ENCODE measurements at regions not wholly inside any gene's neighbourhood (a gene's known extent, or its start where the extent isn't known, plus 50 kb on each side); places are given as distances from the start of the nearest gene placed in this dataset.

DNA sequence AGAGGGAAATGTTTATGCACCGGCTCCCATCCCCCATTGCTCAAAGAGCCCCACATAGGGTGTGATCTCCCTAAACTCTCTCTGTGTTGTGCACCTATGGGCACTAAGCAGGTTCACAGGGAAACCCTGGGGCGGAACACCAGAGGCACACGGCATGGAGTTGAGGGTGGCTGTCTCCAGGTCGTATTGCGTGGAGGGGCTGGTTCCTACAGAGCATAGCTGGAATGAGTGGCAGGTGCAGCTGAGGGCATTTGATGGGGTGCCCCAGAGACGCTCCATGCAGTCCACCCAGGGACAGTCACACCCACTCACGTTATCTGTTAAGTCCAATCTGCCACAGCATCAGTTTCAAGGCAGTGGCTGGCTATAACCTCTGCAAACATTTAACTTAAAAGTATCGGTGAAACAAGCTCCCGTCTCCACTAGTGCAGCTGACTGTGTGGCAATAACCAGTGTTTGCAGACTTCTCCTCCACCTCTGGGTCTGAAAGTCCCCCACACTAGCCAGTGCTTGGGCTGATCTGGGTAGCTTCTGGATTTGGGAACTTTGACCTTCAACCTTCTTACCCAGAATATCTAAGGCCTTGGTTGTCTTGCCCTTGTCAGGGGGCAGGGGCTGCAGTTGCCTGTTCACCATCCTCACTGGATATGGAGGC is 249.2 kb upstream of the ZNF32 start:
- no peak for TF ChIP-seq SMC3 (IDR thresholded peaks at IDR 0.05; ENCODE audit: low read depth, low read length)
- TF ChIP-seq, protein P1, sequence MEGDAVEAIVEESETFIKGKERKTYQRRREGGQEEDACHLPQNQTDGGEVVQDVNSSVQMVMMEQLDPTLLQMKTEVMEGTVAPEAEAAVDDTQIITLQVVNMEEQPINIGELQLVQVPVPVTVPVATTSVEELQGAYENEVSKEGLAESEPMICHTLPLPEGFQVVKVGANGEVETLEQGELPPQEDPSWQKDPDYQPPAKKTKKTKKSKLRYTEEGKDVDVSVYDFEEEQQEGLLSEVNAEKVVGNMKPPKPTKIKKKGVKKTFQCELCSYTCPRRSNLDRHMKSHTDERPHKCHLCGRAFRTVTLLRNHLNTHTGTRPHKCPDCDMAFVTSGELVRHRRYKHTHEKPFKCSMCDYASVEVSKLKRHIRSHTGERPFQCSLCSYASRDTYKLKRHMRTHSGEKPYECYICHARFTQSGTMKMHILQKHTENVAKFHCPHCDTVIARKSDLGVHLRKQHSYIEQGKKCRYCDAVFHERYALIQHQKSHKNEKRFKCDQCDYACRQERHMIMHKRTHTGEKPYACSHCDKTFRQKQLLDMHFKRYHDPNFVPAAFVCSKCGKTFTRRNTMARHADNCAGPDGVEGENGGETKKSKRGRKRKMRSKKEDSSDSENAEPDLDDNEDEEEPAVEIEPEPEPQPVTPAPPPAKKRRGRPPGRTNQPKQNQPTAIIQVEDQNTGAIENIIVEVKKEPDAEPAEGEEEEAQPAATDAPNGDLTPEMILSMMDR (IDR thresholded peaks at IDR 0.05), result no peak
- TF ChIP-seq YY1 (IDR thresholded peaks at IDR 0.05; ENCODE audit: low read depth), result no peak
- TF ChIP-seq NRF1 (IDR thresholded peaks at IDR 0.05; ENCODE audit: low read depth, low read length), result no peak
- no peak for TF ChIP-seq MXI1 (IDR thresholded peaks at IDR 0.05; ENCODE audit: low read depth, low read length)
- TF ChIP-seq RAD21 (IDR thresholded peaks at IDR 0.05; ENCODE audit: low read length), result no peak
- no peak for TF ChIP-seq SIN3A (IDR thresholded peaks at IDR 0.05; ENCODE audit: borderline replicate concordance, low read depth, low read length)
- TF ChIP-seq RXRA (IDR thresholded peaks at IDR 0.05; ENCODE audit: borderline replicate concordance, low read depth), result no peak
- TF ChIP-seq, protein P2, sequence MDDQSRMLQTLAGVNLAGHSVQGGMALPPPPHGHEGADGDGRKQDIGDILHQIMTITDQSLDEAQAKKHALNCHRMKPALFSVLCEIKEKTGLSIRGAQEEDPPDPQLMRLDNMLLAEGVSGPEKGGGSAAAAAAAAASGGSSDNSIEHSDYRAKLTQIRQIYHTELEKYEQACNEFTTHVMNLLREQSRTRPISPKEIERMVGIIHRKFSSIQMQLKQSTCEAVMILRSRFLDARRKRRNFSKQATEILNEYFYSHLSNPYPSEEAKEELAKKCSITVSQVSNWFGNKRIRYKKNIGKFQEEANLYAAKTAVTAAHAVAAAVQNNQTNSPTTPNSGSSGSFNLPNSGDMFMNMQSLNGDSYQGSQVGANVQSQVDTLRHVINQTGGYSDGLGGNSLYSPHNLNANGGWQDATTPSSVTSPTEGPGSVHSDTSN (IDR thresholded peaks at IDR 0.05), result no peak
- TF ChIP-seq, protein P3, sequence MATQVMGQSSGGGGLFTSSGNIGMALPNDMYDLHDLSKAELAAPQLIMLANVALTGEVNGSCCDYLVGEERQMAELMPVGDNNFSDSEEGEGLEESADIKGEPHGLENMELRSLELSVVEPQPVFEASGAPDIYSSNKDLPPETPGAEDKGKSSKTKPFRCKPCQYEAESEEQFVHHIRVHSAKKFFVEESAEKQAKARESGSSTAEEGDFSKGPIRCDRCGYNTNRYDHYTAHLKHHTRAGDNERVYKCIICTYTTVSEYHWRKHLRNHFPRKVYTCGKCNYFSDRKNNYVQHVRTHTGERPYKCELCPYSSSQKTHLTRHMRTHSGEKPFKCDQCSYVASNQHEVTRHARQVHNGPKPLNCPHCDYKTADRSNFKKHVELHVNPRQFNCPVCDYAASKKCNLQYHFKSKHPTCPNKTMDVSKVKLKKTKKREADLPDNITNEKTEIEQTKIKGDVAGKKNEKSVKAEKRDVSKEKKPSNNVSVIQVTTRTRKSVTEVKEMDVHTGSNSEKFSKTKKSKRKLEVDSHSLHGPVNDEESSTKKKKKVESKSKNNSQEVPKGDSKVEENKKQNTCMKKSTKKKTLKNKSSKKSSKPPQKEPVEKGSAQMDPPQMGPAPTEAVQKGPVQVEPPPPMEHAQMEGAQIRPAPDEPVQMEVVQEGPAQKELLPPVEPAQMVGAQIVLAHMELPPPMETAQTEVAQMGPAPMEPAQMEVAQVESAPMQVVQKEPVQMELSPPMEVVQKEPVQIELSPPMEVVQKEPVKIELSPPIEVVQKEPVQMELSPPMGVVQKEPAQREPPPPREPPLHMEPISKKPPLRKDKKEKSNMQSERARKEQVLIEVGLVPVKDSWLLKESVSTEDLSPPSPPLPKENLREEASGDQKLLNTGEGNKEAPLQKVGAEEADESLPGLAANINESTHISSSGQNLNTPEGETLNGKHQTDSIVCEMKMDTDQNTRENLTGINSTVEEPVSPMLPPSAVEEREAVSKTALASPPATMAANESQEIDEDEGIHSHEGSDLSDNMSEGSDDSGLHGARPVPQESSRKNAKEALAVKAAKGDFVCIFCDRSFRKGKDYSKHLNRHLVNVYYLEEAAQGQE (IDR thresholded peaks at IDR 0.05; ENCODE audit: low read depth, low read length), result no peak
- TF ChIP-seq JUND (IDR thresholded peaks at IDR 0.05), result no peak
- no peak for TF ChIP-seq CHD2 (IDR thresholded peaks at IDR 0.05; ENCODE audit: low read length, partially characterized antibody)
- TF ChIP-seq EP300 (IDR thresholded peaks at IDR 0.05; ENCODE audit: borderline replicate concordance in 1 of 2, low read depth in 1 of 2, low read length in 1 of 2), result no peak
